GDM1 (cell line): ENCODE measurements at regions not wholly inside any gene's neighbourhood (a gene's known extent, or its start where the extent isn't known, plus 50 kb on each side); places are given as distances from the start of the nearest gene placed in this dataset.

Source experiments
- DNase-seq: peaks from one replicate; lab custom pipeline; 2025; lab: John Stamatoyannopoulos, UW

GRCh38 chr2:125070726-125071505 is 1045.8 kb downstream of the CNTNAP5 start:
- DNase-seq = no peak

GRCh38 chr2:125073440-125073839 is 1048.4 kb downstream of the CNTNAP5 start:
- no peak for DNase-seq

GRCh38 chr2:125085904-125086303 is 1060.8 kb downstream of the CNTNAP5 start:
- DNase-seq = no peak

- no peak for DNase-seq
These were observed 1061.5 kb downstream of the CNTNAP5 start for GRCh38 chr2:125086313-125087184.

GRCh38 chr2:125092276-125093009 is 1067.4 kb downstream of the CNTNAP5 start:
- no peak for DNase-seq

- DNase-seq = no peak
These were observed 1070.7 kb downstream of the CNTNAP5 start for GRCh38 chr2:125095826-125096225.

- no peak for DNase-seq
These were observed 1081.6 kb downstream of the CNTNAP5 start for GRCh38 chr2:125106710-125107109.

- DNase-seq = no peak
These were observed 1082.4 kb downstream of the CNTNAP5 start for GRCh38 chr2:125107446-125107845.

GRCh38 chr2:125108251-125108650 is 1083.2 kb downstream of the CNTNAP5 start:
- DNase-seq = no peak

- DNase-seq = no peak
These were observed 1100.8 kb downstream of the CNTNAP5 start for GRCh38 chr2:125125902-125126301.

- DNase-seq = no peak
These were observed 1135.9 kb downstream of the CNTNAP5 start for GRCh38 chr2:125160947-125161346.

GRCh38 chr2:125167152-125167551 is 1142.1 kb downstream of the CNTNAP5 start:
- no peak for DNase-seq

- no peak for DNase-seq
These were observed 1142.7 kb downstream of the CNTNAP5 start for GRCh38 chr2:125167820-125168219.

GRCh38 chr2:125168442-125168841 is 1143.4 kb downstream of the CNTNAP5 start:
- no peak for DNase-seq

- DNase-seq = no peak
These were observed 1144.1 kb downstream of the CNTNAP5 start for GRCh38 chr2:125169022-125169763.

- no peak for DNase-seq
These were observed 1144.7 kb downstream of the CNTNAP5 start for GRCh38 chr2:125169764-125170146.

GRCh38 chr2:125172181-125172580 is 1147.1 kb downstream of the CNTNAP5 start:
- DNase-seq = no peak

GRCh38 chr2:125175415-125175814 is 1150.3 kb downstream of the CNTNAP5 start:
- DNase-seq = no peak

GRCh38 chr2:125185691-125186270 is 1160.7 kb downstream of the CNTNAP5 start:
- no peak for DNase-seq

GRCh38 chr2:125207431-125207830 is 1182.3 kb downstream of the CNTNAP5 start:
- no peak for DNase-seq

GRCh38 chr2:125216321-125216720 is 1191.2 kb downstream of the CNTNAP5 start:
- no peak for DNase-seq
